Thyroid gland (tissue), 4 donors: ENCODE measurements at regions not wholly inside any gene's neighbourhood (a gene's known extent, or its start where the extent isn't known, plus 50 kb on each side); places are given as distances from the start of the nearest gene placed in this dataset.

Source experiments
- POLR2A ChIP-seq, 2 donors: fragments of 450-650 bp; IDR thresholded peaks; one replicate each; pipeline ENCODE4 v1.6.1; 2017; ENCODE audit warnings: antibody characterized with exemption in 2 of 2, mild to moderate bottlenecking in 2 of 2, moderate library complexity in 1 of 2
- TF ChIP-seq, protein P1 (sequence below), 6 experiments: fragments of 200-600 bp in 3 of 6; fragments of 450-650 bp in 3 of 6; sonication (generic) in 3 of 6; IDR thresholded peaks; one replicate each; pipeline ENCODE4 v1.5.1; 2016 to 2019; ENCODE audit warnings: antibody characterized with exemption in 6 of 6, mild to moderate bottlenecking in 2 of 6, inconsistent platforms in 1 of 6, moderate library complexity in 1 of 6

DNA sequence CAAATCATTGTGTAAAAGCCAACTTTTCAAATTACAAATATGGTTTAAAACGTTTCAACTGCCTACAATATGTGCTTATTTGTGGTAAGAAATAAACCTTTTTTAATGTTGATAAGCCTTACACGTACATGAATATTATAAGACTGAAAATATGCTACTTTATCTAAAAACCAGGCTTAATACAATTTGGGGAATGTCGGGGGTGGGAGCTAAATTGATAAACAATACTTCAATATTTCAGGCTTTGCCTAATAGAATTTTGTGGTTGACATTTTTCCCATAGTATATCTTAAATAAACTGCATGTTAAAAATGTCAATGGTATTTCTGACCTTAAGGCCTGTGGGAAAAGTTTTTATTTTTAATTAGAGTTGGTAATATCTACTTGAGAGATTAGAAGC, 69.8 kb upstream of the SLIT2 start:
- TF ChIP-seq POLR2A (IDR thresholded peaks at IDR 0.05): no peak
- TF ChIP-seq, protein P1, sequence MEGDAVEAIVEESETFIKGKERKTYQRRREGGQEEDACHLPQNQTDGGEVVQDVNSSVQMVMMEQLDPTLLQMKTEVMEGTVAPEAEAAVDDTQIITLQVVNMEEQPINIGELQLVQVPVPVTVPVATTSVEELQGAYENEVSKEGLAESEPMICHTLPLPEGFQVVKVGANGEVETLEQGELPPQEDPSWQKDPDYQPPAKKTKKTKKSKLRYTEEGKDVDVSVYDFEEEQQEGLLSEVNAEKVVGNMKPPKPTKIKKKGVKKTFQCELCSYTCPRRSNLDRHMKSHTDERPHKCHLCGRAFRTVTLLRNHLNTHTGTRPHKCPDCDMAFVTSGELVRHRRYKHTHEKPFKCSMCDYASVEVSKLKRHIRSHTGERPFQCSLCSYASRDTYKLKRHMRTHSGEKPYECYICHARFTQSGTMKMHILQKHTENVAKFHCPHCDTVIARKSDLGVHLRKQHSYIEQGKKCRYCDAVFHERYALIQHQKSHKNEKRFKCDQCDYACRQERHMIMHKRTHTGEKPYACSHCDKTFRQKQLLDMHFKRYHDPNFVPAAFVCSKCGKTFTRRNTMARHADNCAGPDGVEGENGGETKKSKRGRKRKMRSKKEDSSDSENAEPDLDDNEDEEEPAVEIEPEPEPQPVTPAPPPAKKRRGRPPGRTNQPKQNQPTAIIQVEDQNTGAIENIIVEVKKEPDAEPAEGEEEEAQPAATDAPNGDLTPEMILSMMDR (IDR thresholded peaks at IDR 0.05): no peak
